H9 (cell line): ENCODE measurements at regions not wholly inside any gene's neighbourhood (a gene's known extent, or its start where the extent isn't known, plus 50 kb on each side); places are given as distances from the start of the nearest gene placed in this dataset.

Source experiments
- DNase-seq: peaks from one replicate; pipeline ENCODE4 v3.0.0-alpha.2; 2017
- H2AFZ ChIP-seq: one replicate; pipeline ENCODE4 v1.6.1; 2013; ENCODE audit warnings: mild to moderate bottlenecking, low read length, control low read depth, moderate library complexity
- H2AK5ac ChIP-seq: 2 replicates; pipeline ENCODE4 v1.6.1; 2013; ENCODE audit warnings: low read length, control low read depth, mixed read lengths; ENCODE audit not compliant: insufficient read length
- H2BK120ac ChIP-seq: one replicate; pipeline ENCODE4 v1.6.1; 2013; ENCODE audit warnings: low read depth, mild to moderate bottlenecking, low read length, control low read depth, inconsistent platforms; ENCODE audit not compliant: poor library complexity, severe bottlenecking
- H2BK12ac ChIP-seq: 2 replicates; pipeline ENCODE4 v1.6.1; 2013; ENCODE audit warnings: low read length, control low read depth, mixed read lengths, low read depth; ENCODE audit not compliant: insufficient read length
- H2BK15ac ChIP-seq: 2 replicates; pipeline ENCODE4 v1.6.1; 2013; ENCODE audit warnings: low read depth, low read length, control low read depth
- H2BK20ac ChIP-seq: one replicate; pipeline ENCODE4 v1.6.1; 2013; ENCODE audit warnings: low read depth, mild to moderate bottlenecking, low read length, control low read depth, inconsistent platforms; ENCODE audit not compliant: poor library complexity, severe bottlenecking
- H2BK5ac ChIP-seq: 2 replicates; pipeline ENCODE4 v1.6.1; 2013; ENCODE audit warnings: low read length, control low read depth, mixed read lengths; ENCODE audit not compliant: insufficient read length
- H3K14ac ChIP-seq: 2 replicates; pipeline ENCODE4 v1.6.1; 2013; ENCODE audit warnings: low read length, control low read depth; ENCODE audit not compliant: insufficient read depth
- H3K18ac ChIP-seq: 2 replicates; pipeline ENCODE4 v1.6.1; 2013; ENCODE audit warnings: low read depth, mild to moderate bottlenecking, mixed read lengths, low read length, control low read depth; ENCODE audit not compliant: insufficient read length
- H3K23ac ChIP-seq: 2 replicates; pipeline ENCODE4 v1.6.1; 2013; ENCODE audit warnings: low read length, control low read depth, mixed read lengths, low read depth; ENCODE audit not compliant: insufficient read length
- H3K23me2 ChIP-seq: 2 replicates; pipeline ENCODE4 v1.6.1; 2013; ENCODE audit warnings: low read depth, mild to moderate bottlenecking, mixed read lengths, low read length, control low read depth; ENCODE audit not compliant: insufficient read length, poor library complexity, severe bottlenecking
- H3K27ac ChIP-seq: 2 replicates; pipeline ENCODE4 v1.5.1; 2013; ENCODE audit warnings: low read length, control low read depth, mixed read lengths, low read depth; ENCODE audit not compliant: insufficient read length
- H3K27me3 ChIP-seq: 2 replicates; pipeline ENCODE4 v1.6.1; 2013; ENCODE audit warnings: low read length, control low read depth, inconsistent platforms; ENCODE audit not compliant: insufficient read depth
- H3K4ac ChIP-seq: 2 replicates; pipeline ENCODE4 v1.6.1; 2013; ENCODE audit warnings: low read depth, mild to moderate bottlenecking, control low read depth, inconsistent platforms, low read length, moderate library complexity
- H3K4me1 ChIP-seq: 2 replicates; pipeline ENCODE4 v1.6.1; 2013; ENCODE audit warnings: low read length, control low read depth, inconsistent platforms; ENCODE audit not compliant: insufficient read depth
- H3K4me2 ChIP-seq: 2 replicates; pipeline ENCODE4 v1.6.1; 2013; ENCODE audit warnings: low read length, control low read depth, mixed read lengths; ENCODE audit not compliant: insufficient read length, insufficient read depth
- H3K56ac ChIP-seq: 2 replicates; pipeline ENCODE4 v1.6.1; 2013; ENCODE audit warnings: low read depth, mild to moderate bottlenecking, mixed read lengths, low read length, control low read depth; ENCODE audit not compliant: insufficient read length
- H3K79me1 ChIP-seq: 2 replicates; pipeline ENCODE4 v1.6.1; 2013; ENCODE audit warnings: low read depth, mild to moderate bottlenecking, moderate library complexity, low read length, control low read depth, inconsistent platforms; ENCODE audit not compliant: insufficient read depth, poor library complexity, severe bottlenecking
- H3K79me2 ChIP-seq: 2 replicates; pipeline ENCODE4 v1.6.1; 2013; ENCODE audit warnings: low read length, control low read depth, inconsistent platforms; ENCODE audit not compliant: insufficient read depth
- H3K9ac ChIP-seq: 2 replicates; pipeline ENCODE4 v1.6.1; 2013; ENCODE audit warnings: low read length, control low read depth, mixed read lengths; ENCODE audit not compliant: insufficient read length; ENCODE audit errors: extremely low read depth
- H3K9me3 ChIP-seq: one replicate; pipeline ENCODE4 v1.6.1; 2013; ENCODE audit warnings: low read depth, low read length, inconsistent platforms; ENCODE audit not compliant: control insufficient read depth
- H3T11ph ChIP-seq: one replicate; pipeline ENCODE4 v1.6.1; 2013; ENCODE audit warnings: mild to moderate bottlenecking, low read length, control low read depth, inconsistent platforms
- H4K20me1 ChIP-seq: one replicate; pipeline ENCODE4 v1.6.1; 2013; ENCODE audit not compliant: control insufficient read depth, insufficient read length, insufficient read depth
- H4K5ac ChIP-seq: 2 replicates; pipeline ENCODE4 v1.6.1; 2013; ENCODE audit warnings: low read depth, mild to moderate bottlenecking, mixed read lengths, low read length, control low read depth; ENCODE audit not compliant: insufficient read length
- H4K8ac ChIP-seq: replicated peaks from 2 replicates; pipeline ENCODE4 v1.6.1; 2013; ENCODE audit warnings: low read length, control low read depth, mixed read lengths, low read depth; ENCODE audit not compliant: insufficient read length
- H4K91ac ChIP-seq: 2 replicates; pipeline ENCODE4 v1.6.1; 2013; ENCODE audit warnings: low read depth, mild to moderate bottlenecking, moderate library complexity, mixed read lengths, low read length, control low read depth; ENCODE audit not compliant: insufficient read length
- H3K27ac Mint-ChIP-seq, 3 experiments: 2 replicates in 2 of 3; 3 replicates in 1 of 3; pipeline ENCODE4 v1.8.0; 2020 to 2021; ENCODE audit warnings: mixed read lengths in 3 of 3, mild to moderate bottlenecking in 1 of 3, moderate library complexity in 1 of 3
- H3K27me3 Mint-ChIP-seq: 2 replicates; pipeline ENCODE4 v1.8.0; 2021; ENCODE audit warnings: low read depth, mild to moderate bottlenecking, moderate library complexity, mixed read lengths
- H3K36me3 Mint-ChIP-seq, 3 experiments: 2 replicates in 2 of 3; 3 replicates in 1 of 3; pipeline ENCODE4 v1.8.0; 2020 to 2021; ENCODE audit warnings: low read depth in 3 of 3, mixed read lengths in 3 of 3; ENCODE audit not compliant: insufficient read depth in 1 of 3
- H3K4me1 Mint-ChIP-seq, 2 experiments: 2 replicates each; pipeline ENCODE4 v1.8.0; 2020; ENCODE audit warnings: mixed read lengths in 2 of 2
- H3K4me3 Mint-ChIP-seq, 2 experiments: 2 replicates in 1 of 2; 3 replicates in 1 of 2; pipeline ENCODE4 v1.8.0; 2020 to 2021; ENCODE audit warnings: mild to moderate bottlenecking in 2 of 2, mixed read lengths in 2 of 2, moderate library complexity in 1 of 2
- H3K9me3 Mint-ChIP-seq, 2 experiments: 2 replicates in 1 of 2; 3 replicates in 1 of 2; pipeline ENCODE4 v1.8.0; 2020; ENCODE audit warnings: mild to moderate bottlenecking in 2 of 2, mixed read lengths in 2 of 2, moderate library complexity in 1 of 2
- CTCF ChIP-seq: fragments of 200-600 bp; sonication (generic); conservative IDR thresholded peaks from 3 replicates; pipeline ENCODE4 v1.8.0; 2021; ENCODE audit warnings: antibody characterized with exemption, mild to moderate bottlenecking
- WGBS: extraction: QIAGEN DNeasy Blood & Tissue Kit; methylation state at CpG from one replicate; pipeline ENCODE4 v1.1.7; 2013; ENCODE audit warnings: missing lambda C conversion rate, low lambda C conversion rate, mixed read lengths; ENCODE audit not compliant: insufficient read length; ENCODE audit errors: extremely low coverage; 5-methylcytosine and 5-hydroxymethylcytosine counted together

GRCh38 chr2:53549497-53549896, 218.1 kb upstream of the CHAC2 start:
- Histone ChIP-seq H2AFZ (no peak overlapping the region), H3K23me2 (no peaks in the 10 kb centered on the region), H3K79me1 (no peaks in the 10 kb centered on the region), H3K4me2 (no peak overlapping the region), H4K91ac (no peak overlapping the region), H3T11ph (no peak overlapping the region), H2BK20ac (no peak overlapping the region), H4K5ac (no peak overlapping the region), H3K4ac (no peak overlapping the region), H4K8ac (no peak overlapping the region), H3K79me2 (no peaks in the 10 kb centered on the region), H2BK5ac (no peak overlapping the region), H2BK12ac (no peak overlapping the region), H3K23ac (no peak overlapping the region), H3K9ac (no peak overlapping the region), H2BK15ac (no peak overlapping the region), H3K4me1 (no peaks in the 10 kb centered on the region), H3K27ac (no peak overlapping the region), H3K18ac (no peak overlapping the region), H3K56ac (no peak overlapping the region), H3K9me3 (no peaks in the 10 kb centered on the region), H3K27me3 (no peaks in the 10 kb centered on the region), H2BK120ac (no peak overlapping the region), H4K20me1 (no peaks in the 10 kb centered on the region), H2AK5ac (no peak overlapping the region), H3K14ac (no peak overlapping the region)
- H3K4me3 Mint-ChIP-seq = no peak overlapping the region
- TF ChIP-seq CTCF = no peak
- H3K4me1 Mint-ChIP-seq = 0 out of 4 replicates have a peak, but pooled peaks cover 0 to 3% of the 10 kb centered on the region in 2 experiments
- no peaks in the 10 kb centered on the region for H3K27me3 Mint-ChIP-seq
- H3K9me3 Mint-ChIP-seq = no peaks in the 10 kb centered on the region
- H3K36me3 Mint-ChIP-seq = no peaks in the 10 kb centered on the region; a peak in 1 of 7 replicates
- no peak for DNase-seq
- no CpG with 5 or more reads among the region's 4 CpGs for WGBS
- H3K27ac Mint-ChIP-seq = peak overlapping the region in 1 of 3 experiments; percentile 62; a peak in 1 of 7 replicates
